Gastrocnemius medialis (tissue), 4 donors: ENCODE measurements at regions not wholly inside any gene's neighbourhood (a gene's known extent, or its start where the extent isn't known, plus 50 kb on each side); places are given as distances from the start of the nearest gene placed in this dataset.

Experiments used
- ATAC-seq, 2 donors: fragments of 150-250 bp; one replicate each; pipeline ENCODE4 v1.9.1; 2016
- DNase-seq, 2 donors: peaks; one replicate each; pipeline ENCODE4 v3.0.0-alpha.2; 2019
- H3K27ac ChIP-seq, 4 donors: fragments of 200-600 bp; sonication (generic); 1 replicate in 1 of 4; 2 replicates in 3 of 4; pipeline ENCODE4 v1.5.1; 2016 to 2018; ENCODE audit warnings: mild to moderate bottlenecking in 2 of 4, moderate library complexity in 1 of 4
- H3K27me3 ChIP-seq, 3 donors: fragments of 200-600 bp; sonication (generic) in 2 of 3; 1 replicate in 1 of 3; 2 replicates in 2 of 3; pipeline versions ENCODE4 v1.5.1 to v1.6.0; 2016 to 2019; ENCODE audit warnings: mild to moderate bottlenecking in 1 of 3, moderate library complexity in 1 of 3
- H3K36me3 ChIP-seq, 2 donors: fragments of 200-600 bp; sonication (generic) in 1 of 2; one replicate each; pipeline ENCODE4 v1.5.1; 2017 to 2018
- H3K4me1 ChIP-seq, 2 donors: fragments of 200-600 bp; sonication (generic) in 1 of 2; one replicate each; pipeline ENCODE4 v1.5.1; 2016 to 2017; ENCODE audit warnings: mild to moderate bottlenecking in 2 of 2
- H3K4me3 ChIP-seq, 4 donors: fragments of 200-600 bp; sonication (generic) in 3 of 4; 1 replicate in 1 of 4; 2 replicates in 3 of 4; pipeline ENCODE4 v1.5.1; 2016 to 2019; ENCODE audit warnings: mild to moderate bottlenecking in 2 of 4
- H3K9me3 ChIP-seq, 3 donors: fragments of 200-600 bp; sonication (generic) in 2 of 3; 1 replicate in 1 of 3; 2 replicates in 2 of 3; pipeline ENCODE4 v1.5.1; 2016 to 2019
- CTCF ChIP-seq, 5 experiments: fragments of 450-650 bp in 3 of 5; fragments of 200-600 bp in 2 of 5; sonication (generic) in 2 of 5; IDR thresholded peaks in 4 of 5; conservative IDR thresholded peaks in 1 of 5; 1 replicate in 4 of 5; 2 replicates in 1 of 5; pipeline ENCODE4 v1.5.1; 2016 to 2019; ENCODE audit warnings: antibody characterized with exemption in 5 of 5, mild to moderate bottlenecking in 3 of 5, moderate library complexity in 3 of 5
- POLR2A ChIP-seq, 2 donors: fragments of 450-650 bp; IDR thresholded peaks; one replicate each; pipeline ENCODE4 v1.6.1; 2017; ENCODE audit warnings: antibody characterized with exemption in 2 of 2, mild to moderate bottlenecking in 2 of 2, moderate library complexity in 2 of 2
- in situ Hi-C, 4 donors: fragments of 200-750 bp; cut with MboI; loops; one replicate each; pipeline versions ENCODE4 v1.15.0 to v1.8.0; 2017; ENCODE audit warnings: low sequenced_read_pairs in 4 of 4
- intact Hi-C: fragments of 100-400 bp; cut with DNase I; formaldehyde crosslinking; loops from one replicate; pipeline ENCODE4 v1.15.1; 2023; ENCODE audit warnings: low total_unique reads

GRCh38 chr1:204769997-204770396 lies 84.5 kb upstream of the LRRN2 start:
- intact Hi-C loops (no loop called here), in situ Hi-C loops (no loop called here)
- no peak for ATAC-seq
- Histone ChIP-seq H3K27me3 (peaks cover 6 to 27% (median 16%) of the 10 kb centered on the region in 3 donors), H3K36me3 (no peaks in the 10 kb centered on the region), H3K4me1 (no peaks in the 10 kb centered on the region), H3K9me3 (no peaks in the 10 kb centered on the region), H3K4me3 (no peak overlapping the region), H3K27ac (no peak overlapping the region)
- DNase-seq: no peak
- TF ChIP-seq POLR2A (IDR thresholded peaks at IDR 0.05) (no peak), CTCF (IDR thresholded peaks at IDR 0.05 in 4 of 5, conservative IDR thresholded peaks at IDR 0.05 in 1 of 5) (no peak)

GRCh38 chr1:204771358-204771757 lies 85.8 kb upstream of the LRRN2 start:
- H3K36me3 ChIP-seq: no peaks in the 10 kb centered on the region
- intact Hi-C loops: no loop called here

GRCh38 chr1:204773246-204773645 lies 87.7 kb upstream of the LRRN2 start:
- no peaks in the 10 kb centered on the region for H3K36me3 ChIP-seq
- H3K27me3 ChIP-seq: peaks cover 0 to 18% (median 6%) of the 10 kb centered on the region in 3 donors
- ATAC-seq (no peak), DNase-seq (no peak)
- TF ChIP-seq POLR2A (IDR thresholded peaks at IDR 0.05): no peak
- no peak for TF ChIP-seq CTCF (IDR thresholded peaks at IDR 0.05 in 4 of 5, conservative IDR thresholded peaks at IDR 0.05 in 1 of 5)
- H3K9me3 ChIP-seq: no peaks in the 10 kb centered on the region
- no peak overlapping the region for H3K27ac ChIP-seq
- intact Hi-C loops: no loop called here
- H3K4me1 ChIP-seq: no peaks in the 10 kb centered on the region
- in situ Hi-C loops: no loop called here
- no peak overlapping the region for H3K4me3 ChIP-seq

More at GRCh38 chr1:204771358-204771757, 85.8 kb upstream of the LRRN2 start:
- H3K27ac ChIP-seq: no peak overlapping the region
- H3K9me3 ChIP-seq: no peaks in the 10 kb centered on the region
- in situ Hi-C loops: no loop called here
- ATAC-seq (no peak), DNase-seq (no peak)
- TF ChIP-seq CTCF (IDR thresholded peaks at IDR 0.05 in 4 of 5, conservative IDR thresholded peaks at IDR 0.05 in 1 of 5) (no peak), POLR2A (IDR thresholded peaks at IDR 0.05) (no peak)
- no peaks in the 10 kb centered on the region for H3K4me1 ChIP-seq
- no peak overlapping the region for H3K4me3 ChIP-seq
- H3K27me3 ChIP-seq: peaks cover 6 to 23% (median 8%) of the 10 kb centered on the region in 3 donors

- Histone ChIP-seq H3K27me3 (peaks cover 0 to 12% (median 0%) of the 10 kb centered on the region in 3 donors), H3K4me3 (no peak overlapping the region), H3K9me3 (no peaks in the 10 kb centered on the region), H3K36me3 (no peaks in the 10 kb centered on the region), H3K27ac (no peak overlapping the region), H3K4me1 (no peaks in the 10 kb centered on the region)
- in situ Hi-C loops (no loop called here), intact Hi-C loops (no loop called here)
- TF ChIP-seq POLR2A (IDR thresholded peaks at IDR 0.05): no peak
- TF ChIP-seq CTCF (IDR thresholded peaks at IDR 0.05 in 4 of 5, conservative IDR thresholded peaks at IDR 0.05 in 1 of 5): no peak
- ATAC-seq: no peak
- DNase-seq: no peak
Measured at GRCh38 chr1:204775546-204775945, 90.0 kb upstream of the LRRN2 start.

- in situ Hi-C loops (no loop called here), intact Hi-C loops (no loop called here)
- Histone ChIP-seq H3K36me3 (no peaks in the 10 kb centered on the region), H3K4me1 (no peaks in the 10 kb centered on the region), H3K27me3 (peaks cover 0 to 12% (median 0%) of the 10 kb centered on the region in 3 donors), H3K9me3 (no peaks in the 10 kb centered on the region), H3K27ac (no peak overlapping the region), H3K4me3 (no peak overlapping the region)
- no peak for DNase-seq
- ATAC-seq: no peak
- no peak for TF ChIP-seq CTCF (IDR thresholded peaks at IDR 0.05 in 4 of 5, conservative IDR thresholded peaks at IDR 0.05 in 1 of 5)
- TF ChIP-seq POLR2A (IDR thresholded peaks at IDR 0.05): no peak
Measured at GRCh38 chr1:204777591-204777990, 92.1 kb upstream of the LRRN2 start.
